Activated CD4-positive, alpha-beta T cell treated with anti-CD3 and anti-CD28 coated beads, Interleukin-2, amount 10 ng/mL, durations not matched to agents 7 days and 5 days (primary cell): ENCODE measurements at regions not wholly inside any gene's neighbourhood (a gene's known extent, or its start where the extent isn't known, plus 50 kb on each side); places are given as distances from the start of the nearest gene placed in this dataset.
"Not testable (repeated sequence)": the region's sequence is repeated elsewhere in the genome, so short reads cannot be mapped to it uniquely, and the experiment has no call there.

Experiments
- CTCF ChIA-PET: fragments of 350-600 bp; sonication (Branson Sonifier 250); formaldehyde crosslinking; loops from one replicate; lab custom pipeline; 2021; ENCODE audit warnings: antibody characterized with exemption; lab: Charles Lee
- POLR2A ChIA-PET: fragments of 350-600 bp; sonication (Branson Sonifier 250); formaldehyde crosslinking; loops from one replicate; lab custom pipeline; 2021; ENCODE audit warnings: antibody characterized with exemption; lab: Charles Lee
- DNase-seq: peaks from one replicate; pipeline ENCODE4 v3.0.0-alpha.2; 2020
- H3K27ac Mint-ChIP-seq: one replicate; pipeline ENCODE4 v1.8.0; 2021; ENCODE audit warnings: mild to moderate bottlenecking, moderate library complexity, mixed read lengths
- H3K27me3 Mint-ChIP-seq: one replicate; pipeline ENCODE4 v1.8.0; 2021; ENCODE audit warnings: mixed read lengths
- H3K36me3 Mint-ChIP-seq: one replicate; pipeline ENCODE4 v1.8.0; 2021; ENCODE audit warnings: low read depth, mixed read lengths
- H3K4me1 Mint-ChIP-seq: one replicate; pipeline ENCODE4 v1.8.0; 2021; ENCODE audit warnings: mixed read lengths
- H3K4me3 Mint-ChIP-seq: one replicate; pipeline ENCODE4 v1.8.0; 2021; ENCODE audit warnings: mild to moderate bottlenecking, moderate library complexity, mixed read lengths
- H3K9me3 Mint-ChIP-seq: one replicate; pipeline ENCODE4 v1.8.0; 2021; ENCODE audit warnings: mixed read lengths

DNA sequence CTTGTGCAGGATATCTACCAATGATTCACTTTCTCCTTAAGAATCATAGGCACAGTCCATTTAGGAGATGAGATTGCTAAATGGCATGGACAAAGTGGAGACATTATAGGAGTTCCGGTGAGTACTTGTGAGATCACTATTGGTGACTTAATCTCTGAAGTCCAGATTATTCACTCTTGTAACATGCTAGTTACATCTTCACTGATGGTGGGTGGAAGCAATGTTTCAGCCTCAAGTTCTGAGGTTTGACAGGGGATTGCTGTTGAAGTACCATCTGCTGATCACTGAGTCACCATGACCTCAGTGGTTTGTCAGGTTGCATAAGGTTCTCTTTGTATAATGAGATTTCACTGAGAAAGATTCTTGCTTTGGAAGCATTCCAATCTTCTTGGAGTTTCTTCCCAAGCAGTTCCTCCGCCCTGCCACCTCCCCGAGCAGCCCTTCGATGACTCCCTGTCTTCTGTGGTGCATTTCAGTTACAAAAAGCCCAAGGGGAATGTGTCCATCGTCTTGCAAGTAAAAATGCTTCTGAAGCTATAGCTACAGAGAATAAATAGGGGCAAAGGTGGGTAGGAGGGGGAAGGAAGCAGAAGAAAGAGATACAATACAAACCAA lies 114.7 kb downstream of the NBPF8 start:
- H3K27me3 Mint-ChIP-seq, DNase-seq, H3K9me3 Mint-ChIP-seq, CTCF ChIA-PET, H3K4me3 Mint-ChIP-seq, H3K36me3 Mint-ChIP-seq, POLR2A ChIA-PET, H3K27ac Mint-ChIP-seq: not testable (repeated sequence)
- H3K4me1 Mint-ChIP-seq: peaks cover 12% of the 10 kb centered on the region

DNA sequence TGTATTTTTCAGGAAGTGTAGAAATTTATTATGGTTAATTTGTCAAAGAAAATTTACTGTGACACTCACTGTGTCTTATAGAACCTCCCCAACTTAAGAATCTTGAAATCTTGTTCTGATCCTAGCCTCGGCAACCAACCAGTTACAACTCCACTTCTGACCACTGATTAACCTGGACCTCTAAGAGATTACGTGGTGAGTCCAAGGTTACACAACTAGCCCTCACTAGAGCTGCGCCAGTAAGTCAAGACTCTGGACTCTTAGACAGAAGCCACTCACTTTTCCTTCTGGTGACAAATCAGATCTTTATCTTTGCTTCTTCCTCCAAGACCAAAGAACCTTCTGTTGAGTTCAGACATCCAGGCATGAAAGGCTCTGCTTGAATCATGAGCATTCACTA lies 116.6 kb downstream of the NBPF8 start:
- H3K36me3 Mint-ChIP-seq, H3K4me3 Mint-ChIP-seq, DNase-seq, H3K27me3 Mint-ChIP-seq, H3K9me3 Mint-ChIP-seq, H3K27ac Mint-ChIP-seq, CTCF ChIA-PET, POLR2A ChIA-PET: not testable (repeated sequence)
- H3K4me1 Mint-ChIP-seq: peaks cover 20% of the 10 kb centered on the region

DNA sequence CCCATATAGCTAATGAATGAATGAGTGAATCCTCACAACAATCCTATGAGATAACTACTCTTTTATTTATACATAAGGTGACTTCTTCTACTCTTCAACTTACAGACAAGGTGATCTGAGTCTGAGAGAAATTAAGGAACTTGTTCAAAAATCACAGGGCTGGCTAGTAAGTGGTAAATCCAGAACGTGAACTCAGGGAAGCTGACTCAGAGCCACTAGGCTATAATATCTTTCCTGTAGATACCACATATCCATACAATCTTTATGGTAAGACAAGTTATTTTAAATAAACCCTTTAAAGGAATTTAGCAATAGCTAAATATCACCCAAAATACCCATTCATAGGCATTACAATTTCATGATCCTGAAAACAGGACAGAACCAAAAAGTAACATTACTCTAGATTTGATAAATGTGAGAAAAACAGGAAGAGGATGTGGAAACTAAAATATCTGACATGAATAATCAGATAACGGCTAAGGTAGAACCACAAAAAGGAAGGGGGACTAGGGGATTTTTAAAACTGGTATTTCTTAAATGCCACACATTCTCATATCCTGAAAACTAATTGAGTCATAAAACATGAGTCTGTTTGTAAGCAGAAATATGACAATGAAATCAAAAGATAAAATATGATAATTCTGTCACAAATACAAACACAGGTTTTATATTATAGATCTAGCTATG lies 119.7 kb downstream of the NBPF8 start:
- POLR2A ChIA-PET, H3K27me3 Mint-ChIP-seq, CTCF ChIA-PET, H3K9me3 Mint-ChIP-seq, DNase-seq: not testable (repeated sequence)
- peak overlapping the region; percentile 75 for H3K4me3 Mint-ChIP-seq
- peaks cover 11% of the 10 kb centered on the region for H3K36me3 Mint-ChIP-seq
- peaks cover 20% of the 10 kb centered on the region for H3K4me1 Mint-ChIP-seq
- H3K27ac Mint-ChIP-seq: peak overlapping the region; percentile 97

DNA sequence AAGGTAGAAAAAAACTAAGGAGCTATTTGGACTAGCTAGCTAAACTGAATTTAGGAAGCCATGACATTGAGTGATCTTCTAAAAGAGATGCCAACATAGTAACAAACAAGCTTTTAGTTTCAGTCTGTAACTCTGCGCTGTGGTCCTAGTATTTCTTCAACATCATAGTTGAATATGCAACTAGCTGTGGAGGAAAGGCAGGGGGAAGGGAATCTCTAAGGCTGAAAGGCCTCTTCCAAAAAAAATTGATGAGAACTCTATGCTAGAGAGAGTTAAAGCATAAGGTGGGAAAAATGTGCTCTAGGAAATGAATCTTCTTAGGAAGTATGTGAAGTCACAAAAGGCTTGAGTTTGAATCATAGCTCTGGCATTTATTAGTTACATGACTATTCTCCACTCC lies 120.2 kb downstream of the NBPF8 start:
- DNase-seq, H3K9me3 Mint-ChIP-seq, H3K27me3 Mint-ChIP-seq, CTCF ChIA-PET, POLR2A ChIA-PET: not testable (repeated sequence)
- Mint-ChIP-seq H3K4me3 (peak overlapping the region; percentile 75), H3K27ac (peak overlapping the region; percentile 97), H3K4me1 (peaks cover 20% of the 10 kb centered on the region), H3K36me3 (peaks cover 11% of the 10 kb centered on the region)

DNA sequence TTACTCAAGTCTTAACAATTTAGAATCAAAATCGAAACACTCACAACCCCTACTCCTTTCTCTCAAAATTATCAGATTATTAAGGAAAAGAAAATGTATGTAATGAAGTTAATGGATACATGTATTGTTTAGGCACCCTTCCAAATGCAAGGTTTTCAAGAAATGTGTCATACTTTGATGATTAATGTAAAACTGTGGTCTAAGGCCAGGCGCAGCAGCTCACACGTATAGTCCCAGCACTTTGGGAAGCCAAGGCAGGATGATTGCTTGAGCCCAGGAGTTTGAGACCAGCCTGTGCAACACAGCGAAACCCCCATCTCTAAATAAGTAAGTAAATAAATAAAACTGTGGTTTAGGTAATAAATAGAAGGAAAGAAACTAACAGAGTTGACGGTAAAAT lies 126.6 kb downstream of the NBPF8 start:
- H3K27me3 Mint-ChIP-seq, H3K9me3 Mint-ChIP-seq, DNase-seq, H3K4me3 Mint-ChIP-seq, H3K36me3 Mint-ChIP-seq, H3K4me1 Mint-ChIP-seq, POLR2A ChIA-PET, H3K27ac Mint-ChIP-seq, CTCF ChIA-PET: not testable (repeated sequence)

DNA sequence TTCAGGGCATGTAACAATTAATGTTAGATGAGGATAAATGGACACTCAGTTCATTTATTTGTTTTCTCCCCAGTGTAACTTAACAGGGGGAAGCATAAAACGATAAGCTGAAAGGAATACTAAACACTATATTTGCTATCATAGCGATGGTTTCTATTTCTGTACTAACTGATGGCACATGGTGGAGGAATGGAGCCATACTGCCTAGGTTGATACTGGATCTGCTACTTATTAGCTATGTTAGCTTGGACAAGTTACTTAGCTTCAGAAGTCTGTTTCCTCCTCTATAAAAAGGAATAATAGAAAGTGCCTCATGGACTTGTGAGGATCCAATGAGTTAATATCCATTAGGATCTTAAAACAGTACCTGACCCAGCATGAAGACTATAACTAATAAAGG lies 127.5 kb downstream of the NBPF8 start:
- H3K36me3 Mint-ChIP-seq, H3K27me3 Mint-ChIP-seq, H3K4me1 Mint-ChIP-seq, CTCF ChIA-PET, DNase-seq, POLR2A ChIA-PET, H3K9me3 Mint-ChIP-seq, H3K4me3 Mint-ChIP-seq, H3K27ac Mint-ChIP-seq: not testable (repeated sequence)

DNA sequence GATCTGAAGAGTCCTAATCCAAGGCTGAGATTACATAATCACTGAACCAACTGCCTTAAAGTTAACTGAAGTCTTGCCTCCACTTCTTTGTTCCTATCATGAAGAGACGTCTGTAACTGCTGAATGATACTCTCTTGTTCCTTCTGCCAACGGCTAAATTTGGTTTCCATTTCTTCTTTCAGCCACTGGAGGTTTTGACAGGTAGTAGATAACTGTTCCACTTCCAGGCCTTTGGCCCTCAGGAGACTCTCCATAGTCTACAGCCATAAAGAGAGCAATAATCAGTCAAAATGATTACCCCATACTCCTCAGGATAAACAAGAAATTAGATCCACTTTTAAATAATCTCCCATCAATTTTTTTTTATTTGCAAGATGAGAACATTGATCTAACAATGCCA lies 128.1 kb downstream of the NBPF8 start:
- H3K27ac Mint-ChIP-seq, H3K4me3 Mint-ChIP-seq, POLR2A ChIA-PET, H3K27me3 Mint-ChIP-seq, DNase-seq, H3K4me1 Mint-ChIP-seq, H3K36me3 Mint-ChIP-seq, H3K9me3 Mint-ChIP-seq, CTCF ChIA-PET: not testable (repeated sequence)

DNA sequence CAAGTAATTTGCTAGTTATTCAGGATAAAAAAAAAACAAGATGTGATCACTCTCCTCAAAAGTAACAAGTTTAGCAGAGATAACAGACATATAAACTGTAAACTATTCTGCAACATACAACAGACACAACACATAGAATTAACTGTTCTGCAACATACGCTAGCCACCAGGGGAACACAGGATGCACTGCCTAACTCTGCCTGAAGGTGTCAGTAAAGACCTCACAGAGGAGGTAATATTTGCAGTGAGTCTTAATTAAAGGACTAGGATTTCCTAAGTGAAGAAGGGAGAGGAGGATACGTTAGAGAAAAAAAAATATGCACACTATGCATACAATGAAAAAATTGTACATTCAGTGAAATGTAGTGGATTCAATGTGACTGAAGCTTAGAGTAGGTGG lies 129.6 kb downstream of the NBPF8 start:
- POLR2A ChIA-PET, H3K27me3 Mint-ChIP-seq, H3K4me3 Mint-ChIP-seq, CTCF ChIA-PET, H3K4me1 Mint-ChIP-seq, H3K36me3 Mint-ChIP-seq, H3K9me3 Mint-ChIP-seq, H3K27ac Mint-ChIP-seq: not testable (repeated sequence)
- DNase-seq: peak; percentile 93

DNA sequence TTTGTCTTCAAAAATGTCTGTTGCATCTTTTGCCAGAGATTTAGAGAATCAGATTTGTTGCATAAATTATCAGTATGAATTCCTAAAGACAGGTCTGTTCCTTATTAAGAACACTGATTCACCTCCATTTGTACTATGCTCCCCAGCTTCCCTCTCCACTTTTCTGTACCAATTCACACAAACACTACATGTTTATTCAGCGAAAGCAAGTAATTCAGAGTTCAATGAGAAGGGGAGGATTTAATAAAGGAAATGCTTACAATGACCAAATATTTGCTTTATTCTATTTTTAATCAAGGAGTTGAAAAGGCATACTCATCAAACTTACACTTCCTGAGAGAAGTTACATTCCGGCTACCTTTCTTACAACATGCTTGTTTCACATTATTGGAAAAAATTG lies 135.5 kb downstream of the NBPF8 start:
- not testable (repeated sequence) for H3K4me3 Mint-ChIP-seq, H3K4me1 Mint-ChIP-seq

DNA sequence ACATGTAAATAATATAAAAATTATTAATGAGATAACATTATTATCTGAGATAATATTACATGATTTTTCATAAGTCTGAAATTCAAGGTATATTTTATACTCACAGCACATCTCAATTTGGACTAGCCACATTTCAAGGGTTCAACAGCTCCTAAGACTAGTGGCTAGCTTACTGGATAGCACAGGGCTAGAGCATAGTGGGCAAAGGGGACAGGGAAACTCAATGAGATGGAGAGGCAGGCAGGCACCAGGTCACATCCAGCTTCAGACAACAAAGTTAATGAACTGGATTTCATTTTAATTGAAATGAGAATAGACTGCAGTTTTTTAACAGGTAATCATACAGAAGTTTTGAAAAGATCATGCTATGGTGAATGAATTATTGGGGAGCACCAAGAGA lies 137.4 kb downstream of the NBPF8 start:
- DNase-seq, H3K4me3 Mint-ChIP-seq, H3K4me1 Mint-ChIP-seq, CTCF ChIA-PET, H3K27ac Mint-ChIP-seq, POLR2A ChIA-PET, H3K9me3 Mint-ChIP-seq, H3K27me3 Mint-ChIP-seq, H3K36me3 Mint-ChIP-seq: not testable (repeated sequence)

More for the DNA sequence above, 135.5 kb downstream of the NBPF8 start:
- POLR2A ChIA-PET, CTCF ChIA-PET, H3K27me3 Mint-ChIP-seq, H3K9me3 Mint-ChIP-seq, H3K36me3 Mint-ChIP-seq, H3K27ac Mint-ChIP-seq, DNase-seq: not testable (repeated sequence)

DNA sequence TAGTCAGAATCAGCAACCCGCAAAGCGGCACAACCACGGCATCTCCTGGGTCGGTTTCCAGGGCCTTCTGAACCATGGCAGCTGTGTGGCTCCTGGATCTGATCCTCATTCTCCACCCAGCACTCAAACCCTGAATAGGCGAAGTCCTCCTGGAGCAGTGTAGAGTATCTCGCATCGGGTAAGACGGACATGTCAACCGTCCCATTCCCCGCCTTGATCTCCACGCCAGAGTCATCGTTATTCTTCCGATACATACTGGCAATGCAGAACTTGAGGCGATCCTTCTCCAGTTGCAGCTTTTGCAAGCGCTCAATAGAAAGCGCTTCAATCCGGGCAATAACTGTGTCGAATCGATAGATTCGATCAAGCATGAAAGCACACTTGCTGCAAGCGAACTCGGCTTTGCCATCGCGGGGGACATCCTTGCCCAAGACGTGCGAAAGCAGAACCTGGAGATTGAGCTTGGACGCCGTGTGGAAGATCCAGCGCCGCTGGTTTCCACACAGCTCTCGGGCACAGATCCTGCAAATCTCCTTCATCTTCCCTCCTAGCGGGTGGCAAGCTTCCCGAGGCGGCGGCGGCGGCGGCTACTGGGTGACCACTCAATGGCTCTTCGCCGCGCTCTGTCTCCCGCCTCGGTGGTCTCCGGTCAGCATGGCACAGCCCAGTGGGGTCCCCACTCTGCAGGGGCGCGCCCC lies 142.9 kb downstream of the NBPF8 start:
- CTCF ChIA-PET, H3K36me3 Mint-ChIP-seq, H3K9me3 Mint-ChIP-seq, H3K27ac Mint-ChIP-seq, POLR2A ChIA-PET, H3K4me1 Mint-ChIP-seq, H3K27me3 Mint-ChIP-seq, DNase-seq: not testable (repeated sequence)
- peak overlapping the region; percentile 68 for H3K4me3 Mint-ChIP-seq

DNA sequence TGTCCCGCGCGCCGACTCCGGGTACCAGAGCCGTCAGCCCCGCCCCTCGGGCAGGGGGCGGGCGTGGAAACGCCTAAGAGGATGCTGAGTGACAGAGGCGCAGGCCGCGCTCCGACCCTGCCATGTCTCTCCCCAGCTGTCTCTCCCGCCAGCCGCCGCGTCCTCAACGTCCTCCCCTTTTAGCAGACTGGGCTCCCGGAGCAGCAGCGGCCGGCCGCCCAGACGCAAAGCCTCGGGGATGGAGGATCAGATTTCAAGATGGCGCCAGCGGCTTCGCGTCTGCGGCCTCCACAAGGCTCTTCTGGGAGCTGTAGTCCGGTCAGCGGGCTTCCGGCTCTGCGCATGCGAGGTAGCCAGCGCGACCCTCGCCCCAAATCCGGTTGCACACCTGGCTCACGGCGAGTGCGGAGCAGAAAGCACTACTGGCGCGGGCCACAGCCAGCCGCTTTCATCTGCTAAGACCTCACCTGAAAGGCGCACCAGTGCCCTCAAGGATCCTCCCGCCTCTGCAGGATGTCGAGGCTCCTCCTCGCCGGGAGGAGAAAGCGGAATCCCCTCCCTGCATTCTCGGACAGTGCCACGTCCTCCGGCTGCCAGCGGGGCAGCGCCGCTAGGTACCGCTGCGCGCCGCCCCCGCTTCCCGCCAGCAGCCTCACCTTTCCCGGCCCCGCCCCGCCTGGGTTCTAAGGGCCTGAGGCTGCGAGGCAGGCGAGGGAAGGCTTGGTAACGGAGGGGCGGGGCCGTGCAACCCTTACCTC lies 143.6 kb downstream of the NBPF8 start:
- peak; percentile 75 for DNase-seq
- CTCF ChIA-PET, H3K4me1 Mint-ChIP-seq, H3K9me3 Mint-ChIP-seq, H3K36me3 Mint-ChIP-seq, POLR2A ChIA-PET, H3K27me3 Mint-ChIP-seq: not testable (repeated sequence)
- Mint-ChIP-seq H3K4me3 (peak overlapping the region; percentile 67), H3K27ac (peak overlapping the region; percentile 66)

DNA sequence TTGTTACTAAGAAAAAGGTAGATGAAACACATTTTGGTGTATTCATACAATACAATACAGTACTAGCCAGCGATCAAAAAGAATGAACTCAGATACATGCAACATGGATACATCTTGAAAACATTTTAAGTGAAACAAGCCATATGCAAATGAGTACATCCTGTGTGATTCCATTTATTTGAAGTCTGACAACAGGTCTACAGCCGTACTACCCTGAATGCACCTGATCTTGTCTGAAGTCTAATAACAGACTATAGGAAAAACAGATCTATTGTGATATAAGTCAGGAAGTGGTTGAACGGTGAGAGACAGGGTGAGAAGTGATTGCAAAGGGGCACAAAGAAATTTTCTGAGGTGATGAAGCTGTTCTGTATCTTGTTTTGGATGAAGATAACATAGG lies 146.9 kb downstream of the NBPF8 start:
- POLR2A ChIA-PET, H3K27ac Mint-ChIP-seq, H3K4me3 Mint-ChIP-seq, H3K9me3 Mint-ChIP-seq, H3K36me3 Mint-ChIP-seq, H3K4me1 Mint-ChIP-seq, H3K27me3 Mint-ChIP-seq, CTCF ChIA-PET: not testable (repeated sequence)
- DNase-seq: peak; percentile 22
